IMR-90 (cell line): ENCODE measurements at regions not wholly inside any gene's neighbourhood (a gene's known extent, or its start where the extent isn't known, plus 50 kb on each side); places are given as distances from the start of the nearest gene placed in this dataset.

Source experiments
- ATAC-seq: fragments of 200-7000 bp; cut with Tn5 transposase; 2 replicates; pipeline ENCODE4 v1.9.1; 2020; ENCODE audit warnings: low read depth, mild to moderate bottlenecking, moderate library complexity
- BruUV-seq: library from RNA; stranded (reverse); fragments of 400-500 nt; replicated peaks from 2 replicates; lab custom pipeline; 2021; lab: Mats Ljungman, UMichigan
- CTCF ChIA-PET: fragments of 300-600 bp; formaldehyde crosslinking; extraction: SDS; loops from one replicate; lab custom pipeline; 2021; ENCODE audit warnings: antibody characterized with exemption; lab: Yijun Ruan, JAX
- POLR2A ChIA-PET: fragments of 300-600 bp; sonication (Branson Sonifier 250); formaldehyde crosslinking; loops from one replicate; lab custom pipeline; 2022; ENCODE audit warnings: antibody characterized with exemption; ENCODE audit not compliant: unreplicated experiment; lab: Charles Lee
- DNase-seq: peaks from one replicate; pipeline ENCODE4 v3.0.0; 2013
- H2AFZ ChIP-seq: replicated peaks from 2 replicates; pipeline ENCODE3; 2013; ENCODE audit warnings: low read length, mild to moderate bottlenecking; ENCODE audit not compliant: poor library complexity
- H2AK5ac ChIP-seq: 2 replicates; pipeline ENCODE4 v1.6.1; 2013; ENCODE audit warnings: low read depth, low read length, inconsistent platforms
- H2AK9ac ChIP-seq: replicated peaks from 2 replicates; pipeline ENCODE3; 2013; ENCODE audit warnings: mild to moderate bottlenecking, low read depth, low read length, moderate library complexity; ENCODE audit not compliant: poor library complexity
- H2BK120ac ChIP-seq: 2 replicates; pipeline ENCODE4 v1.6.1; 2013; ENCODE audit warnings: low read depth, low read length, inconsistent platforms
- H2BK15ac ChIP-seq: 3 replicates; pipeline ENCODE4 v1.6.1; 2013; ENCODE audit warnings: low read depth, low read length, inconsistent platforms
- H2BK20ac ChIP-seq: 2 replicates; pipeline ENCODE4 v1.6.1; 2013; ENCODE audit warnings: low read depth, mild to moderate bottlenecking, inconsistent platforms, low read length, moderate library complexity
- H2BK5ac ChIP-seq: 2 replicates; pipeline ENCODE4 v1.6.1; 2013; ENCODE audit warnings: mild to moderate bottlenecking, low read depth, low read length, inconsistent platforms; ENCODE audit not compliant: poor library complexity, severe bottlenecking
- H3K14ac ChIP-seq: replicated peaks from 2 replicates; pipeline ENCODE4 v1.6.1; 2013; ENCODE audit warnings: low read depth, low read length, inconsistent platforms
- H3K18ac ChIP-seq: 2 replicates; pipeline ENCODE4 v1.6.1; 2013; ENCODE audit warnings: low read depth, low read length, control low read depth
- H3K23ac ChIP-seq: 2 replicates; pipeline ENCODE4 v1.6.1; 2013; ENCODE audit warnings: low read depth, low read length, inconsistent platforms
- H3K27ac ChIP-seq: 2 replicates; pipeline ENCODE4 v1.5.1; 2013; ENCODE audit warnings: mild to moderate bottlenecking, control low read depth, low read length; ENCODE audit not compliant: insufficient read depth
- H3K27me3 ChIP-seq: 2 replicates; pipeline ENCODE4 v1.6.1; 2013; ENCODE audit warnings: low read length; ENCODE audit not compliant: control insufficient read depth, insufficient read depth
- H3K36me3 ChIP-seq: 2 replicates; pipeline ENCODE4 v1.6.1; 2013; ENCODE audit warnings: low read length, mixed read lengths; ENCODE audit not compliant: control insufficient read depth, insufficient read depth
- H3K4ac ChIP-seq: 2 replicates; pipeline ENCODE4 v1.6.1; 2013; ENCODE audit warnings: low read depth, low read length, inconsistent platforms
- H3K4me1 ChIP-seq: 2 replicates; pipeline ENCODE4 v1.6.1; 2013; ENCODE audit warnings: low read length, mixed read lengths; ENCODE audit not compliant: control insufficient read depth, insufficient read depth
- H3K4me2 ChIP-seq: 2 replicates; pipeline ENCODE4 v1.6.1; 2013; ENCODE audit warnings: low read depth, mild to moderate bottlenecking, control low read depth, low read length, moderate library complexity
- H3K4me3 ChIP-seq: 2 replicates; pipeline ENCODE4 v1.5.1; 2013; ENCODE audit warnings: low read depth, mild to moderate bottlenecking, control low read depth, low read length, moderate library complexity; ENCODE audit not compliant: insufficient read depth
- H3K56ac ChIP-seq: 2 replicates; pipeline ENCODE4 v1.6.1; 2013; ENCODE audit warnings: low read length, inconsistent platforms; ENCODE audit not compliant: insufficient read depth; ENCODE audit errors: extremely low read depth
- H3K79me1 ChIP-seq, 2 experiments: 2 replicates each; pipeline ENCODE4 v1.6.1; 2013; ENCODE audit warnings: low read length in 2 of 2, inconsistent platforms in 1 of 2, low read depth in 1 of 2
- H3K9ac ChIP-seq: 2 replicates; pipeline ENCODE4 v1.6.1; 2013; ENCODE audit warnings: low read depth, low read length, control low read depth
- H3K9me1 ChIP-seq: 2 replicates; pipeline ENCODE4 v1.6.1; 2013; ENCODE audit warnings: low read length, inconsistent platforms; ENCODE audit not compliant: insufficient read depth
- H3K9me3 ChIP-seq: 2 replicates; pipeline ENCODE4 v1.6.1; 2013; ENCODE audit warnings: low read length; ENCODE audit not compliant: control insufficient read depth, insufficient read depth
- H4K20me1 ChIP-seq: 2 replicates; pipeline ENCODE4 v1.6.1; 2013; ENCODE audit warnings: low read length, inconsistent platforms; ENCODE audit not compliant: insufficient read depth
- H4K5ac ChIP-seq: 2 replicates; pipeline ENCODE4 v1.6.1; 2013; ENCODE audit warnings: mild to moderate bottlenecking, low read depth, low read length, control low read depth
- H4K8ac ChIP-seq, 2 experiments: 2 replicates each; pipeline ENCODE4 v1.6.1; 2013; ENCODE audit warnings: low read depth in 2 of 2, low read length in 2 of 2, control low read depth in 1 of 2, inconsistent platforms in 1 of 2
- H4K91ac ChIP-seq: 2 replicates; pipeline ENCODE4 v1.6.1; 2013; ENCODE audit warnings: low read depth, low read length, inconsistent platforms; ENCODE audit not compliant: insufficient read depth
- BHLHE40 ChIP-seq: fragments of 150-350 bp; IDR thresholded peaks from 2 replicates; pipeline ENCODE4 v1.6.1; 2016; ENCODE audit warnings: mild to moderate bottlenecking, low read depth, low read length
- CHD1 ChIP-seq: IDR thresholded peaks from 2 replicates; pipeline ENCODE4 v1.6.1; 2012; ENCODE audit warnings: low read depth, low read length, improper control_type of control experiment
- FOS ChIP-seq: fragments of 150-350 bp; IDR thresholded peaks from 2 replicates; pipeline ENCODE4 v1.6.1; 2016; ENCODE audit warnings: low read depth, low read length
- MAZ ChIP-seq: IDR thresholded peaks from 2 replicates; pipeline ENCODE4 v1.6.1; 2012; ENCODE audit warnings: low read depth, mild to moderate bottlenecking, low read length, improper control_type of control experiment, moderate library complexity, borderline replicate concordance
- NFE2L2 ChIP-seq: fragments of 150-350 bp; IDR thresholded peaks from 2 replicates; pipeline ENCODE4 v1.6.1; 2016; ENCODE audit warnings: low read depth, mild to moderate bottlenecking, low read length
- POLR2A ChIP-seq: IDR thresholded peaks from 2 replicates; pipeline ENCODE4 v1.6.1; 2012; ENCODE audit warnings: mild to moderate bottlenecking, low read depth, low read length
- RAD21 ChIP-seq: IDR thresholded peaks from 2 replicates; pipeline ENCODE4 v1.6.1; 2012; ENCODE audit warnings: low read length, improper control_type of control experiment
- RCOR1 ChIP-seq: IDR thresholded peaks from 2 replicates; pipeline ENCODE4 v1.6.1; 2012; ENCODE audit warnings: mild to moderate bottlenecking, low read length, improper control_type of control experiment; ENCODE audit not compliant: insufficient replicate concordance
- SMC3 ChIP-seq: fragments of 150-350 bp; IDR thresholded peaks from 2 replicates; pipeline ENCODE4 v1.6.1; 2016; ENCODE audit warnings: low read depth, mild to moderate bottlenecking, antibody characterized with exemption, low read length, moderate library complexity
- WGBS, 2 experiments: methylation state at CpG; one replicate each; pipeline versions ENCODE4 v1.1.5 to v1.1.7; 2013; ENCODE audit warnings: missing lambda C conversion rate in 2 of 2; ENCODE audit not compliant: insufficient read length in 1 of 2; ENCODE audit errors: extremely low coverage in 2 of 2; 5-methylcytosine and 5-hydroxymethylcytosine counted together
- dilution Hi-C: fragments of 300-500 bp; cut with HindIII; formaldehyde crosslinking; loops from one replicate; pipeline ENCODE4 v1.14.3; 2018; ENCODE audit warnings: low sequenced_read_pairs; ENCODE audit not compliant: unreplicated experiment
- in situ Hi-C: fragments of 300-500 bp; cut with MboI; formaldehyde crosslinking; loops from 3 replicates; pipeline ENCODE4 v1.14.3; 2019; ENCODE audit warnings: low sequenced_read_pairs, inconsistent platforms, mixed read lengths
- intact Hi-C: fragments of 100-400 bp; cut with micrococcal nuclease; formaldehyde crosslinking; loops from 2 replicates; pipeline ENCODE4 v1.10.0; 2022
- TF ChIP-seq, protein P1 (sequence below): fragments of 150-350 bp; IDR thresholded peaks from 2 replicates; pipeline ENCODE4 v1.6.1; 2017; ENCODE audit warnings: mild to moderate bottlenecking, antibody characterized with exemption, low read length, low read depth
- TF ChIP-seq, protein P2 (sequence below): conservative IDR thresholded peaks from 2 replicates; pipeline ENCODE4 v1.5.1; 2012; ENCODE audit warnings: mild to moderate bottlenecking, low read depth, low read length, improper control_type of control experiment

DNA sequence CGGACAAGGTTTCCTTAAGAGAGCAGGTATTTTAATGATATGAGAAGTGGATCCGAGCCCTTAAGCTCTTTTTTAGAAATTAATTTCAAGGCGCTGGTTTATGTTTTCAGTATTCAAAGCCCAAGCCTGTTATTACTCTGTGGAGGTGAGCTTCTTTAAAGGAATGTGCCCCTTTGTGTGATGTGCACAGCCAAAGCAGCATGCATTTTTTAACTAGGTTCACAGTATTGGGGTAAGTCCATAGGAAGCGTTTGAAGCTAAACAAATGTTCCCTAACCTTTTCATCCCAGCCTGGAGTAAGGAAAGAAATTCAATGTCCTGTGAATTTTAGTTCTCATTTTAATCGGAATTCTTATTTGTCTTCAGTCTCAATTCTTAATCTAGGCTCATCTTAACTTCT is 217.5 kb downstream of the KCTD12 start:
- H3K27me3 ChIP-seq: no peaks in the 10 kb centered on the region; the same call in 1 of the 2 replicates
- H3K4me1 ChIP-seq: no peaks in the 10 kb centered on the region
- no peaks in the 10 kb centered on the region for H3K9me3 ChIP-seq
- H2AK9ac ChIP-seq: no peak overlapping the region
- dilution Hi-C loops (no loop called here), intact Hi-C loops (no loop called here), in situ Hi-C loops (loop anchor here (5.0 kb wide), 1 partner anchor 234 kb away; no protein-coding TSS in a partner anchor)
- ChIA-PET CTCF (interaction anchor here (1.0 to 3.1 kb wide), 7 partner anchors 8 to 809 kb away, joined by 3 to 19 read pairs (median 5); partner anchors contain the start of gene KCTD12), POLR2A (no interaction called here)
- no peaks in the 10 kb centered on the region for H3K9me1 ChIP-seq
- no peak for DNase-seq
- no peak overlapping the region for H3K56ac ChIP-seq
- H3K14ac ChIP-seq: no peak overlapping the region
- H3K23ac ChIP-seq: no peak overlapping the region
- TF ChIP-seq MAZ: no peak
- TF ChIP-seq RAD21: no peak
- no peak for TF ChIP-seq RCOR1
- no peak for TF ChIP-seq FOS
- TF ChIP-seq NFE2L2: no peak
- TF ChIP-seq, protein P1, sequence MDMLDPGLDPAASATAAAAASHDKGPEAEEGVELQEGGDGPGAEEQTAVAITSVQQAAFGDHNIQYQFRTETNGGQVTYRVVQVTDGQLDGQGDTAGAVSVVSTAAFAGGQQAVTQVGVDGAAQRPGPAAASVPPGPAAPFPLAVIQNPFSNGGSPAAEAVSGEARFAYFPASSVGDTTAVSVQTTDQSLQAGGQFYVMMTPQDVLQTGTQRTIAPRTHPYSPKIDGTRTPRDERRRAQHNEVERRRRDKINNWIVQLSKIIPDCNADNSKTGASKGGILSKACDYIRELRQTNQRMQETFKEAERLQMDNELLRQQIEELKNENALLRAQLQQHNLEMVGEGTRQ: no peak
- TF ChIP-seq, protein P2, sequence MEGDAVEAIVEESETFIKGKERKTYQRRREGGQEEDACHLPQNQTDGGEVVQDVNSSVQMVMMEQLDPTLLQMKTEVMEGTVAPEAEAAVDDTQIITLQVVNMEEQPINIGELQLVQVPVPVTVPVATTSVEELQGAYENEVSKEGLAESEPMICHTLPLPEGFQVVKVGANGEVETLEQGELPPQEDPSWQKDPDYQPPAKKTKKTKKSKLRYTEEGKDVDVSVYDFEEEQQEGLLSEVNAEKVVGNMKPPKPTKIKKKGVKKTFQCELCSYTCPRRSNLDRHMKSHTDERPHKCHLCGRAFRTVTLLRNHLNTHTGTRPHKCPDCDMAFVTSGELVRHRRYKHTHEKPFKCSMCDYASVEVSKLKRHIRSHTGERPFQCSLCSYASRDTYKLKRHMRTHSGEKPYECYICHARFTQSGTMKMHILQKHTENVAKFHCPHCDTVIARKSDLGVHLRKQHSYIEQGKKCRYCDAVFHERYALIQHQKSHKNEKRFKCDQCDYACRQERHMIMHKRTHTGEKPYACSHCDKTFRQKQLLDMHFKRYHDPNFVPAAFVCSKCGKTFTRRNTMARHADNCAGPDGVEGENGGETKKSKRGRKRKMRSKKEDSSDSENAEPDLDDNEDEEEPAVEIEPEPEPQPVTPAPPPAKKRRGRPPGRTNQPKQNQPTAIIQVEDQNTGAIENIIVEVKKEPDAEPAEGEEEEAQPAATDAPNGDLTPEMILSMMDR: no peak
- no peak for TF ChIP-seq BHLHE40
- no peak for TF ChIP-seq CHD1
- no peak for TF ChIP-seq POLR2A
- no peak for TF ChIP-seq SMC3
- WGBS, 2 experiments: no CpG with 5 or more reads among the region's 5 CpGs
- H2BK5ac ChIP-seq: no peak overlapping the region
- H3K36me3 ChIP-seq: no peaks in the 10 kb centered on the region
- no peak overlapping the region for H2BK15ac ChIP-seq
- no peak for ATAC-seq
- no peak overlapping the region for H3K18ac ChIP-seq
- H2BK120ac ChIP-seq: no peak overlapping the region
- no peak overlapping the region for H4K5ac ChIP-seq
- no peak overlapping the region for H3K4me3 ChIP-seq
- H4K20me1 ChIP-seq: no peaks in the 10 kb centered on the region
- no peak overlapping the region for H4K8ac ChIP-seq
- H3K27ac ChIP-seq: no peak overlapping the region
- no peak overlapping the region for H3K4ac ChIP-seq
- H2BK20ac ChIP-seq: no peak overlapping the region
- no peak overlapping the region for H2AFZ ChIP-seq
- BruUV-seq: no TSS peak
- no peak overlapping the region for H4K91ac ChIP-seq
- no peak overlapping the region for H3K9ac ChIP-seq
- H3K4me2 ChIP-seq: no peak overlapping the region
- no peak overlapping the region for H2AK5ac ChIP-seq
- no peaks in the 10 kb centered on the region for H3K79me1 ChIP-seq
